ENCODE measurements at regions not wholly inside any gene's neighbourhood (a gene's known extent, or its start where the extent isn't known, plus 50 kb on each side); places are given as distances from the start of the nearest gene placed in this dataset.

- TF ChIP-seq EZH2phosphoT487 (IDR thresholded peaks at IDR 0.05; ENCODE audit: borderline replicate concordance, low read length) (no peak), CTCF (conservative IDR thresholded peaks at IDR 0.05; ENCODE audit: low read depth, low read length) (no peak)
Observed at GRCh38 chr9:129367287-129367686, 189.2 kb upstream of the IER5L start.

All from PC-3 (cell line).